B cell (primary cell): ENCODE measurements at regions not wholly inside any gene's neighbourhood (a gene's known extent, or its start where the extent isn't known, plus 50 kb on each side); places are given as distances from the start of the nearest gene placed in this dataset.

ENCODE experiments used
- CTCF ChIP-seq: fragments of 200-600 bp; IDR thresholded peaks from one replicate; pipeline ENCODE4 v1.8.0; 2022; ENCODE audit warnings: antibody characterized with exemption, mild to moderate bottlenecking
- EZH2 ChIP-seq: IDR thresholded peaks from 2 replicates; pipeline ENCODE4 v1.6.1; 2012; ENCODE audit warnings: borderline replicate concordance, low read depth, mild to moderate bottlenecking, moderate library complexity, low read length; ENCODE audit not compliant: insufficient read depth, poor library complexity, severe bottlenecking

GRCh38 chr2:9768388-9768787, 74.9 kb upstream of the TAF1B start:
- TF ChIP-seq CTCF (no peak), EZH2 (no peak)
